Activated naive CD8-positive, alpha-beta T cell treated with anti-CD3 and anti-CD28 coated beads for 36 hours (primary cell): ENCODE measurements at regions not wholly inside any gene's neighbourhood (a gene's known extent, or its start where the extent isn't known, plus 50 kb on each side); places are given as distances from the start of the nearest gene placed in this dataset.

Experiments
- DNase-seq: peaks from one replicate; pipeline ENCODE4 v3.0.0; 2021
- H3K27ac Mint-ChIP-seq: one replicate; pipeline ENCODE4 v1.8.0; 2022; ENCODE audit warnings: mild to moderate bottlenecking, moderate library complexity, mixed read lengths
- H3K27me3 Mint-ChIP-seq: one replicate; pipeline ENCODE4 v1.8.0; 2022; ENCODE audit warnings: mild to moderate bottlenecking, mixed read lengths
- H3K36me3 Mint-ChIP-seq: one replicate; pipeline ENCODE4 v1.8.0; 2021; ENCODE audit warnings: mild to moderate bottlenecking, mixed read lengths
- H3K4me1 Mint-ChIP-seq: one replicate; pipeline ENCODE4 v1.8.0; 2021; ENCODE audit warnings: mixed read lengths
- H3K4me3 Mint-ChIP-seq: one replicate; pipeline ENCODE4 v1.8.0; 2022; ENCODE audit warnings: mild to moderate bottlenecking, moderate library complexity, mixed read lengths
- H3K9me3 Mint-ChIP-seq: one replicate; pipeline ENCODE4 v1.8.0; 2022; ENCODE audit warnings: mixed read lengths

GRCh38 chr20:10856237-10857015 is 182.6 kb upstream of the JAG1 start:
- Mint-ChIP-seq H3K9me3 (no peaks in the 10 kb centered on the region), H3K27ac (no peak overlapping the region), H3K4me3 (no peak overlapping the region)

GRCh38 chr20:10857352-10858070 is 183.7 kb upstream of the JAG1 start:
- Mint-ChIP-seq H3K27ac (no peak overlapping the region), H3K27me3 (peaks cover 9% of the 10 kb centered on the region), H3K4me3 (no peak overlapping the region), H3K4me1 (no peaks in the 10 kb centered on the region), H3K36me3 (no peaks in the 10 kb centered on the region), H3K9me3 (no peaks in the 10 kb centered on the region)
- DNase-seq = no peak

More at GRCh38 chr20:10856237-10857015, 182.6 kb upstream of the JAG1 start:
- no peak for DNase-seq
- Mint-ChIP-seq H3K36me3 (no peaks in the 10 kb centered on the region), H3K27me3 (peaks cover 9% of the 10 kb centered on the region), H3K4me1 (no peaks in the 10 kb centered on the region)

- Mint-ChIP-seq H3K27ac (no peak overlapping the region), H3K9me3 (no peaks in the 10 kb centered on the region), H3K4me1 (no peaks in the 10 kb centered on the region), H3K27me3 (peaks cover 7% of the 10 kb centered on the region), H3K36me3 (no peaks in the 10 kb centered on the region), H3K4me3 (no peak overlapping the region)
- DNase-seq = no peak
Observed at GRCh38 chr20:10861090-10861489, 187.3 kb upstream of the JAG1 start.

GRCh38 chr20:10861619-10862018 is 187.8 kb upstream of the JAG1 start:
- H3K36me3 Mint-ChIP-seq = no peaks in the 10 kb centered on the region
- H3K27ac Mint-ChIP-seq = peak overlapping the region; percentile 26
- no peaks in the 10 kb centered on the region for H3K4me1 Mint-ChIP-seq
- no peak for DNase-seq
- no peaks in the 10 kb centered on the region for H3K9me3 Mint-ChIP-seq
- peaks cover 7% of the 10 kb centered on the region for H3K27me3 Mint-ChIP-seq
- H3K4me3 Mint-ChIP-seq = no peak overlapping the region

- no peaks in the 10 kb centered on the region for H3K4me1 Mint-ChIP-seq
- no peaks in the 10 kb centered on the region for H3K9me3 Mint-ChIP-seq
- no peak for DNase-seq
- no peak overlapping the region for H3K4me3 Mint-ChIP-seq
- H3K36me3 Mint-ChIP-seq = no peaks in the 10 kb centered on the region
- H3K27me3 Mint-ChIP-seq = peaks cover 7% of the 10 kb centered on the region
- no peak overlapping the region for H3K27ac Mint-ChIP-seq
Observed at GRCh38 chr20:10863337-10864060, 189.7 kb upstream of the JAG1 start.

- no peaks in the 10 kb centered on the region for H3K9me3 Mint-ChIP-seq
- no peak overlapping the region for H3K4me3 Mint-ChIP-seq
- no peaks in the 10 kb centered on the region for H3K36me3 Mint-ChIP-seq
- no peak for DNase-seq
- H3K4me1 Mint-ChIP-seq = no peaks in the 10 kb centered on the region
- peaks cover 7% of the 10 kb centered on the region for H3K27me3 Mint-ChIP-seq
- H3K27ac Mint-ChIP-seq = no peak overlapping the region
Observed at GRCh38 chr20:10864076-10864672, 190.4 kb upstream of the JAG1 start.

GRCh38 chr20:10868299-10868698 is 194.5 kb upstream of the JAG1 start:
- no peak for DNase-seq
- Mint-ChIP-seq H3K27me3 (peaks cover 3% of the 10 kb centered on the region), H3K9me3 (no peaks in the 10 kb centered on the region), H3K36me3 (no peaks in the 10 kb centered on the region), H3K4me3 (no peak overlapping the region), H3K4me1 (no peaks in the 10 kb centered on the region), H3K27ac (no peak overlapping the region)

- Mint-ChIP-seq H3K27me3 (no peaks in the 10 kb centered on the region), H3K36me3 (no peaks in the 10 kb centered on the region), H3K27ac (no peak overlapping the region), H3K4me1 (no peaks in the 10 kb centered on the region), H3K9me3 (peaks cover 3% of the 10 kb centered on the region), H3K4me3 (no peak overlapping the region)
- DNase-seq = no peak
Observed at GRCh38 chr20:10873026-10873425, 199.2 kb upstream of the JAG1 start.

GRCh38 chr20:10875653-10876052 is 201.9 kb upstream of the JAG1 start:
- Mint-ChIP-seq H3K27me3 (no peaks in the 10 kb centered on the region), H3K4me1 (no peaks in the 10 kb centered on the region), H3K4me3 (no peak overlapping the region), H3K9me3 (peaks cover 3% of the 10 kb centered on the region), H3K36me3 (no peaks in the 10 kb centered on the region), H3K27ac (no peak overlapping the region)
- DNase-seq = no peak

GRCh38 chr20:10876558-10876957 is 202.8 kb upstream of the JAG1 start:
- no peak overlapping the region for H3K4me3 Mint-ChIP-seq
- H3K9me3 Mint-ChIP-seq = peaks cover 3% of the 10 kb centered on the region
- DNase-seq = no peak
- H3K4me1 Mint-ChIP-seq = no peaks in the 10 kb centered on the region
- H3K27ac Mint-ChIP-seq = no peak overlapping the region
- H3K27me3 Mint-ChIP-seq = no peaks in the 10 kb centered on the region
- no peaks in the 10 kb centered on the region for H3K36me3 Mint-ChIP-seq

- DNase-seq = no peak
- H3K4me3 Mint-ChIP-seq = no peak overlapping the region
- H3K27me3 Mint-ChIP-seq = no peaks in the 10 kb centered on the region
- no peaks in the 10 kb centered on the region for H3K4me1 Mint-ChIP-seq
- no peaks in the 10 kb centered on the region for H3K36me3 Mint-ChIP-seq
- H3K27ac Mint-ChIP-seq = no peak overlapping the region
- peaks cover 3% of the 10 kb centered on the region for H3K9me3 Mint-ChIP-seq
Observed at GRCh38 chr20:10877342-10877741, 203.5 kb upstream of the JAG1 start.

- no peaks in the 10 kb centered on the region for H3K9me3 Mint-ChIP-seq
- no peaks in the 10 kb centered on the region for H3K27me3 Mint-ChIP-seq
- no peak overlapping the region for H3K4me3 Mint-ChIP-seq
- H3K36me3 Mint-ChIP-seq = no peaks in the 10 kb centered on the region
- DNase-seq = no peak
- no peak overlapping the region for H3K27ac Mint-ChIP-seq
- no peaks in the 10 kb centered on the region for H3K4me1 Mint-ChIP-seq
Observed at GRCh38 chr20:10883166-10883565, 209.4 kb upstream of the JAG1 start.

- Mint-ChIP-seq H3K27ac (no peak overlapping the region), H3K9me3 (peaks cover 2% of the 10 kb centered on the region), H3K4me3 (no peak overlapping the region), H3K4me1 (no peaks in the 10 kb centered on the region), H3K27me3 (no peaks in the 10 kb centered on the region), H3K36me3 (no peaks in the 10 kb centered on the region)
- no peak for DNase-seq
Observed at GRCh38 chr20:10893321-10893720, 219.5 kb upstream of the JAG1 start.

GRCh38 chr20:10897336-10897735 is 223.5 kb upstream of the JAG1 start:
- no peaks in the 10 kb centered on the region for H3K27me3 Mint-ChIP-seq
- H3K27ac Mint-ChIP-seq = no peak overlapping the region
- H3K36me3 Mint-ChIP-seq = no peaks in the 10 kb centered on the region
- no peaks in the 10 kb centered on the region for H3K4me1 Mint-ChIP-seq
- H3K4me3 Mint-ChIP-seq = no peak overlapping the region
- H3K9me3 Mint-ChIP-seq = peaks cover 2% of the 10 kb centered on the region
- DNase-seq = no peak

GRCh38 chr20:10898552-10898951 is 224.8 kb upstream of the JAG1 start:
- no peaks in the 10 kb centered on the region for H3K27me3 Mint-ChIP-seq
- peaks cover 2% of the 10 kb centered on the region for H3K9me3 Mint-ChIP-seq
- no peaks in the 10 kb centered on the region for H3K4me1 Mint-ChIP-seq
- H3K4me3 Mint-ChIP-seq = no peak overlapping the region
- H3K27ac Mint-ChIP-seq = no peak overlapping the region
- DNase-seq = no peak
- no peaks in the 10 kb centered on the region for H3K36me3 Mint-ChIP-seq
